HG03108 (cell line): ENCODE measurements at regions not wholly inside any gene's neighbourhood (a gene's known extent, or its start where the extent isn't known, plus 50 kb on each side); places are given as distances from the start of the nearest gene placed in this dataset.

Source experiments
- ATAC-seq: cut with Tn5 transposase; IDR thresholded peaks from one replicate; pipeline ENCODE4 v1.9.1; 2021; ENCODE audit warnings: moderate library complexity; ENCODE audit not compliant: unreplicated experiment

- no peak for ATAC-seq
These were observed 951.0 kb downstream of the SORCS1 start for GRCh38 chr10:106213493-106213892.

DNA sequence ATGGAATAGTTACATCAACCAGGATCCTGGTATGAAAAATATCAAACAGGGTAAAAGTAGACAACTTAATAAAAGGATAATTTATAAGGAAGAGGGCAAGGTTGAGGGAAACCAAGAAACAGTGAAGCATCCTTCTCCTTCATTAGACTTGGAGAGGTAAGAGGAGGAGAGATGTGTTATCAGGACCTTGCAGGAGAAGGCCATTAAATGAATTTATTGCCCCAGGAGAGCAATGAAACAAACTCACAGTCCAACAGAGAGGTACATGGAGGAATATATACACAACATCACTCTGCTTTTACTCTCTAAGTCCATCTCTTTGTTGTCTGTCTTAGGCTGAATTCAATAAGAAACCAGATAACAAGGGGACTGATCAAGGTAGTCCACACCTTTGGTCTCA, 966.2 kb downstream of the SORCS1 start:
- no peak for ATAC-seq

DNA sequence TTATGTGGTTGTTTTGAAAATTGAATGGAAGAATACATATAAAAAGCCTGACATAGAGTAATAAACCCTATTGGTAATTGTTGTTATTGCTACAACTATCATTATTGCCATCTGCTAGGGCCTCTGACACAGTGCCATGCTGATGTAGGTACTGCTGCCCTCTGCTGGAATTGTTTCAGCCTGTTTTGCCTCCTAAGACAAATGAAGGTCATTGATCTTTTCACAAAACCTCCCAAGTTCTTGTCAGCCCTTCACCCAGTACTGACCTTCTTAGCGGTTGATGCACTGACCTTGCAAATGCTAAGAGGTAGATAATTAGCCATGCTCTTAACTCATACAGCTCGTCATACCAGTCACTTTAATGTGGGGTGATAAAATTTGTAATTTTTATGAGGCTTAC, 975.2 kb downstream of the SORCS1 start:
- no peak for ATAC-seq

- no peak for ATAC-seq
These were observed 978.6 kb downstream of the SORCS1 start for GRCh38 chr10:106185951-106186350.

GRCh38 chr10:106183041-106183440, 981.5 kb downstream of the SORCS1 start:
- no peak for ATAC-seq

DNA sequence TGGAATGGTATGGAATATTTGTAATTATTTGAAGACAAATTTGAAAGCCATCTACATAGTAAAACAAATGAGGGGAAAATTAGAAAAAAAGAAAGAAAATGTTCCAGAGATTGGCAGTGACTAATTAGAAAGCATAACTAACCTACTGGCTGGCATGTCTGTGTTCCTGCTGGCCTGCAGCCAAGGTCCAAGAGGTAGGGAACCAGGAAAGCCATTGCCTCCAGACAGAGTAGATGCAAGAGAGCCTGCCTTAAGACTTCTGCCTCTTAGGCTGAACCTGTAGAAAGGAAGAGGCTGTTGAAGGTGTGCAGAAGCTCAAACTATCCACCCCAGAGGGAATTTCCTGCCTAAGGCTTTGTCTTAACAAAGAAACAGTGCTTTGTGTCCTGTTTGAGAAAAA, 982.0 kb downstream of the SORCS1 start:
- no peak for ATAC-seq

GRCh38 chr10:106181501-106181900, 983.0 kb downstream of the SORCS1 start:
- no peak for ATAC-seq

GRCh38 chr10:106179430-106179829, 985.1 kb downstream of the SORCS1 start:
- no peak for ATAC-seq

- ATAC-seq: no peak
These were observed 988.6 kb downstream of the SORCS1 start for GRCh38 chr10:106175760-106176377.

DNA sequence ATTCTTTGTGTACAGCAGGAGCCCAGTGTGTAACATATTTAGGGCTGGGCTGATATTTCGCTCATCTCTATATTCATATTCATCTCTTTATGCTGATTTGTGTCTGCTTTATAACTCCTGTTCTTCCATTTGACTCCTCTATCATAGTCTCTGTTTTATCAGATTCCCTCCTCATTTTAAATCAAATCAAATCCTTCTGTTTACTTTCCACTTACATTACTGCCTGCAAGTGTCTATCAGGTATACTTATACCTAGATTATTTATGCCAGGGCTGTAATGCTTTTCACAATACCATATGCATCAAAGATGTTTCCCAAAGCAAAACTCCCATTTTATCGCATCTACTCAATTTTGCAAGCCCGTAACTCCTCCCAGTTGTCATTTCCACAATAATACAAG, 990.7 kb downstream of the SORCS1 start:
- ATAC-seq: no peak

- no peak for ATAC-seq
These were observed 995.3 kb downstream of the SORCS1 start for GRCh38 chr10:106169241-106169640.

DNA sequence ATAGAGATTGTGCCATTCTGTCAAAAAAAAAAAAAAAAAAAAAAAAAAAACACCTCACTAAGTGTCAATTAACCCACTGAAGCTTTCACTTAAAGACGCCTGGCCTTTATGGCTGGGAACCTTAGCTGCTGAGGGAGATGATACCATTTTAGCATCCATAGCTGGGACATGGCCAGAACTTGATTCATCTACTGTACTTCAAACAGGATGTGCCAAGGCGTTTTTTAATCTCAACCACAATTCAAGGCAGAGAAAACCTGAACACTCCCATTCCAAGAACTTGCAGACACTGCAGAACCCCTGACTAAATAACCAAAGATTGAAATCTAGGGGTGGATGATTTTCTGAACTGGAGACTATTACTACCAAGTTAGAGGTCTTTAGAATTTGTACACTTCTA, 996.6 kb downstream of the SORCS1 start:
- ATAC-seq: no peak

- no peak for ATAC-seq
These were observed 1006.3 kb downstream of the SORCS1 start for GRCh38 chr10:106158241-106158640.

DNA sequence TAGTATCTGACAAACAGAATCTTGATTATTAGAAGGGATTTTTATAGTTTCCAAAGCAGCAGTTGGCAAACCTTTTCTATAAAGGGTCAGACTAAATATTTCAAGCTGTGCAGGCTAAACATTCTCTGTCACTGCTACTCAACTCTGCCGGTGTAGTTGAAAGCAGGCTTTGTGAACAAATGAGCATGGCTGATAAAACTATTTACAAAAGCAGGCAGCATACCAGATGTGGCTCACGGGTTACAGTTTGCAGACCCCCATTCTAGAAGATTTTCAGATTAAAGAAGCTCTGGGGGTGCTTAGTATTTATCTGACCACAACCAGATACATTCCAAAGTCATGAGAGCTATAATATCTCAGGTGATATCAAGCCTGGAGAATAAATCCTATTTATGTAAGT, 1017.5 kb downstream of the SORCS1 start:
- no peak for ATAC-seq

DNA sequence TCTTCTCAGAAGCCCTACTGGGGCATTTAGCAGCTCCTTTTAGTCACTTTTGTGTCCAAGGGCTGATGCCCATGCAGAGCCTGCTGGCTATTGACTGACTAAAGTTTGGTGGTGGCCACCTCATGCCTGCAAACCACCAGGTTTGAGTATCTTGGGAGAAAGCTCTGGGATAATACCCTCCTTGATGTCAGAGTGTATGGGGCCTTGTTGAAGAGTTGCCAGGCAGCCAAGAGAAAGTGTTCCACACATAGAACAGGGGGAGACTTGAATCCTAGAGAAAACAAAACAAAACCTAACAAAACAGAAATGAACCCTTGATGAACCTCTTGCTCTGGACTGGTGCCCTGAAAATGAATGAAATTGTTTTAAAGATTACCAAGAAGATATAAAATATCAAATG, 1024.6 kb downstream of the SORCS1 start:
- ATAC-seq: no peak

DNA sequence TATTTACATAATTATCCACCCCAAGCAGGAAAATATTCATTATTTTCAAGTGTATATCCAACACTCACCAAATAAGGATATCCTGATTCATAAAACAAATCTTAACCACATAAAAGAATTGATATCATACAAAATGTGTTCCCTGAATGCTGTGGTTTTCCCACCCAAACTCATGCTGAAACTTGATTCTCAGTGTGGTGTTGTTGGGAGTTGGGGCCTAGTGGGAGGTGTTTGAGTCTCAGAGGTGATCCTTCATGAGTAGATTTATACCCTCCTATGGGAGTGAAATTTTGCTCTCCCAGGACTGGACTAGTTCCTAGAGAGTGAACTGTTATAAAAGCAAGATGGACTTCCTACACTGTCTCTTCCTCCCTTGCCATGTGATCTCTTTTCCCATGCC, 1028.3 kb downstream of the SORCS1 start:
- ATAC-seq: no peak

DNA sequence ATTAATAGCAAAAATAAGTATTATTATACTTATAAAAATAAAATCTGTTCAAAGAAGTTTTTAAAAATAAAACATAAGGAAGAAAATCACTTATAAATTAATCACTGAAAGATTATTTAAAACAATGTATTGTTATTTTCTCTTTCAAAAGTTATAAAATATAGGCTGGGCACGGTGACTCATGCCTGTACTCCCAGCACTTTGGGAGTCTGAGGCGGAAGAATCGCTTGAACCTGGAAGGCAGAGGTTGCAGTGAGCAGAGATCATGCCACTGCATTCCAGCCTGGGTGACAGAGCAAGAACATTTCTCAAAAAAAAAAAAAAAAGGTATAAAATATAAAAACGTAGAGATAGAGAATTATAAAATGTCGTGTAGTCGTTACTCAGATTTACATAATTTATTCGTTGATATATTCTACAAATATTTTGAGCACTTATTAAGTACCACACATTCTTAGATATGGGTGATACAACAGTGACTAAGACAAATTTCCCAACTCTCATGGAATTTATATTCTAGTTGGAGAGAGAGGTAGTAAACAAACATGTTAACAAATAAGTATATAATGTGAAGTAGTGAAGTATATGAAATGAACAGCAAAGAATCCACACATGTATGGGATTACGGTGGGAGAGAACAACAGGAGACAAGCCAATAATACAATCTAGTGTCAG, 1030.0 kb downstream of the SORCS1 start:
- ATAC-seq: no peak

GRCh38 chr10:106133451-106133850, 1031.1 kb downstream of the SORCS1 start:
- no peak for ATAC-seq

DNA sequence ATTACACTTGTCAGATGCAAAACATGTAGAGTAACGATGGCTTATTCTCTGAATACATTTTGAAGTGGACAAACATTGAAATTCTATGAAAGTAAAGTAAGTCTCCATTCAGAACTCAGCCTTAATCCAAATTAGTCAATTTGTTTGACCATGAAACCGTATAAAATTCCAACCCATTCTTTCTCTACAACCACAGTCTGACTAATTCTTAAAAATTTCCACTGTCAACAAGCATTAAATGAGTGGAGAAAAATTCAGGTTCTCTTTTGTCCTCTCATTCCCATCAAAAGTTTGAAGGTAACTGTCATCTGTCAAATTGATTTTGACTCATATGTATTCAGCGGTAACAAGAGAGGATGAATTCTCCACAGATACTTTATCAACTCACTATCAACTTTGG, 1031.5 kb downstream of the SORCS1 start:
- ATAC-seq: no peak

DNA sequence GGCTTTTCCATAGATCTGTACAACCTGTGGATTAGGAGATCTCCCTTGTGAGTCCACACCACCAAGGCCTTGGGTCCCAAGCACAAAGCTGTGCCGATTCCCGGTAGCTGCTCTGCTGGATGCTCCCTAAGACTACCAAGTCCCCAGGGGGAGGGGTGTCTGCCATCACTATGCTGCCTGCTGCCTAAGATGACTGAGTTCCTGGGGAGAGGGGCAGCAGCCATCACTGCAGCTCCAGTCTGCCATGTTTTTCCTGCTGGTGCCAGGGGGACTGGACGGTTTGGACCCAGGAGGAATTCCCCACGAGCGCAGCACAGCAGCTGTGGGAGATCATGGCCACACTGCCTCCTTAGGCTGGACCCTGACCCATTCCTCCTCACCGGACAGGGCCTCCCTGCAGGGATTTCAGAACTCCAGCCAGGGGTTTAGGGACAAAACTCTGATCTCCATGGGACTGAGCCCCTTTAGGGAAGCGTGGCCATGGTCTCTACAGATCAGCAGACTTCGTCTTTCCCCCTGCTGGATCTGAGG, 1049.8 kb downstream of the SORCS1 start:
- no peak for ATAC-seq

- no peak for ATAC-seq
These were observed 1053.3 kb downstream of the SORCS1 start for GRCh38 chr10:106111246-106111645.

GRCh38 chr10:106107706-106108105, 1056.8 kb downstream of the SORCS1 start:
- ATAC-seq: no peak

DNA sequence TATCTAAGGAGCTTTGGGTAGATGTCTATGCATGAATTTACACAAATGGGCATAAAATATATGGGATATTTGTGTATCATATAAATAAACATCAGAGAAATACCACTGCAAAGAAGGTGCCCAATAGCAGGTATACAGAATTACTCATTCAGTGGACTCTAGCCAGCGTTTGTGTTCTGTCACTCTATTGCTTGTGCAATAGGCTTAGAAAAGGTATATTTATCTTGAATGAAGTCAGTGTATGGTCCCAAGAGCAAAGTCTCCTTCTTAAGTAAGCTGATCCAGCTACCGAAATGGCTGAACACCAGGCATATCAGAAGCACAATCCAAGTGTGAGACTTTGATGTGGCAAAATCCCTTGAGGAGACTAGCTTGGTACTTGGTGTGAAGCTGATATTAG, 1058.4 kb downstream of the SORCS1 start:
- no peak for ATAC-seq
